ENCODE measurements at regions not wholly inside any gene's neighbourhood (a gene's known extent, or its start where the extent isn't known, plus 50 kb on each side); places are given as distances from the start of the nearest gene placed in this dataset.

DNA sequence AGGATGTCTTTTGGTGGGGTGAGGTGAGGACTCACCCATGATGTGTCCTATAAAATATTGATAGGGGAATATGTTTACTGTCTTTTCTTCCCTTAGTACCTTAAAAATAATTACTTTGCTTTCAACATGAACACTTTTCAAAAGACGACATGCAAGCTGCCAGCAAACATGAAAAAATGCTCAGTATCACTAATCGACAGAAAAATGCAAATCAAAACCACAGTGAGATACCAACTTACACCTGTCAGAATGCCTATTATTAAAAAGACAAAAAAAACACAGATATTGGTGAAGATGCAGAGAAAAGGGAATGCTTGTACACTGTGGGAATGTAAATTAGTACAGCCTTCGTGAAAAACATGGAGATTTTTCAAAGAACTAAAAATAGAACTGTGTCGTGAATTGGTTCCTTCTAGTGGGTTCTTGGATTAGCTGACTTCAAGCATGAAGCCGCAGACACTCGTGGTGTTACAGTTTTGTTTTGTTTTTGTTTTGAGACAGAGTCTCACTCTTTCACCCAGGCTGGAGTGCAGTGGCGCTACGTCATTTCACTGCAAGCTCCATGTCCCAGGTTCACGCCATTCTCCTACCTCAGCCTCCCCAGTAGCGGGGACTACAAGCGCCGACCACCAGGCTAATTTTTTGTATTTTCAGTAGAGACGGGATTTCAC is 160.9 kb downstream of the FGF9 start:
- Mint-ChIP-seq H3K4me1 (ENCODE audit: low read depth) (no peaks in the 10 kb centered on the region), H3K4me3 (no peak overlapping the region), H3K9me3 (no peaks in the 10 kb centered on the region), H3K27me3 (ENCODE audit: low read depth) (no peaks in the 10 kb centered on the region), H3K27ac (no peak overlapping the region), H3K36me3 (ENCODE audit: low read depth) (no peaks in the 10 kb centered on the region)

DNA sequence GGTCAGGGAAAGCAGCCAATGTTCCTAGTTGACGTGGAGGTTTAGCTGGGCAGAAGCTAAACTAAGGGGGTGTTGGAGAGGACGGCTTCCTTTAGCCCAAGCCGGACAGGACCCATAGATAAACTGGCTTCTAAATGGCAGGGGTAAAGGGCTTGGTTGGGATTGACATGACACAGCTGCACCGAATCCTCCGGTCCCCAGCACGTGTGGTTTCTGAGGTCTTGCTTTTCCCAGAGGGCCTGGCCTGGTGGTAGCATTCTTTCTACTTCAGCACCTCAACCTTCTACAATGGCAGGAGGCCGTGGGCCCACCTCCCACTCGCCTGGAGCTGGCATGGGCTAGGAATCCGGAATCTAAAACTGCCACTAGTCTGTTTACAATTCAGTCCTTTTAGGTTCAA is 163.0 kb downstream of the FGF9 start:
- Mint-ChIP-seq H3K27me3 (ENCODE audit: low read depth) (no peaks in the 10 kb centered on the region), H3K36me3 (ENCODE audit: low read depth) (no peaks in the 10 kb centered on the region), H3K9me3 (no peaks in the 10 kb centered on the region), H3K4me1 (ENCODE audit: low read depth) (no peaks in the 10 kb centered on the region), H3K4me3 (no peak overlapping the region), H3K27ac (no peak overlapping the region)

DNA sequence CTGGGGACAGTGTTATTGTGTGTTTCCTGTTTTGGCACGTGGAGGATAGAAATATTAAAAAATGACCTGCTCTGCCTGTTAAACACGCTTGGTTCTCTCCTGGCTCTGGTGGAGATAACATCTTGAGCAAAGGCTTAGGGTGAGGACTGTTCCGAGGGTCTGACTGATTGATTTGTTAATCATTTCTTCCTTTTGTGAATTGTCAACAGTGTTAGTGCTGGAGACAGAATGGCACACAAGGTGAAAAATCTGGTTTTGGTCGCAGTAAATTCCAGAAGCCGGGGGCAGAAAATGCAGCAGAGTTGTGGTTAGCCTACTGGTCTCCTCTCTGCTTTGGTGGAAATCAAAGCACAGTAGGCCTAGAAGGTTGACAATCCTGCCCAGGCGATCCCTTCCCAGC is 163.6 kb downstream of the FGF9 start:
- H3K9me3 Mint-ChIP-seq, result no peaks in the 10 kb centered on the region
- H3K4me1 Mint-ChIP-seq (ENCODE audit: low read depth), result no peaks in the 10 kb centered on the region
- no peaks in the 10 kb centered on the region for H3K36me3 Mint-ChIP-seq (ENCODE audit: low read depth)
- H3K4me3 Mint-ChIP-seq, result no peak overlapping the region
- H3K27ac Mint-ChIP-seq, result no peak overlapping the region
- no peaks in the 10 kb centered on the region for H3K27me3 Mint-ChIP-seq (ENCODE audit: low read depth)

DNA sequence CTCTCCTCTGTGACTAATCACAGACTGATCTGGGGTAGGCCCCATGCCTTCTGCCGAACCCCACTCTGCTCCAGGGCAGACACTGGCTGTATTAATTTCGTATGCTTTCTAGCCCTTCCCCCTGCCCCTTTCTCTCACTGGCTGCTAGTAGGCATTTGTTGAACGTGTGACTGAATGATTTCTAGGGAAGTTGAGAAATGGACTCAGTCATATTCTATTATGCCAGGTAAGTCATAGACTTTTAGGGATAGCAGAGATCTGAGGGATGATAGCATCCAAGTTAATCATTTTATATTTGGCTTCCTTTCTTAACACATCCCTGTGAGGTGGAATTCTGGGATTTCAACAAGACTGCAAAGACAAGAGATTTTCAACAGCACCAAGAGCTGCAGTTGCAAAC is 166.4 kb downstream of the FGF9 start:
- H3K4me3 Mint-ChIP-seq, result no peak overlapping the region
- H3K27ac Mint-ChIP-seq, result no peak overlapping the region
- no peaks in the 10 kb centered on the region for H3K4me1 Mint-ChIP-seq (ENCODE audit: low read depth)
- H3K9me3 Mint-ChIP-seq, result no peaks in the 10 kb centered on the region
- H3K27me3 Mint-ChIP-seq (ENCODE audit: low read depth), result no peaks in the 10 kb centered on the region
- H3K36me3 Mint-ChIP-seq (ENCODE audit: low read depth), result no peaks in the 10 kb centered on the region

DNA sequence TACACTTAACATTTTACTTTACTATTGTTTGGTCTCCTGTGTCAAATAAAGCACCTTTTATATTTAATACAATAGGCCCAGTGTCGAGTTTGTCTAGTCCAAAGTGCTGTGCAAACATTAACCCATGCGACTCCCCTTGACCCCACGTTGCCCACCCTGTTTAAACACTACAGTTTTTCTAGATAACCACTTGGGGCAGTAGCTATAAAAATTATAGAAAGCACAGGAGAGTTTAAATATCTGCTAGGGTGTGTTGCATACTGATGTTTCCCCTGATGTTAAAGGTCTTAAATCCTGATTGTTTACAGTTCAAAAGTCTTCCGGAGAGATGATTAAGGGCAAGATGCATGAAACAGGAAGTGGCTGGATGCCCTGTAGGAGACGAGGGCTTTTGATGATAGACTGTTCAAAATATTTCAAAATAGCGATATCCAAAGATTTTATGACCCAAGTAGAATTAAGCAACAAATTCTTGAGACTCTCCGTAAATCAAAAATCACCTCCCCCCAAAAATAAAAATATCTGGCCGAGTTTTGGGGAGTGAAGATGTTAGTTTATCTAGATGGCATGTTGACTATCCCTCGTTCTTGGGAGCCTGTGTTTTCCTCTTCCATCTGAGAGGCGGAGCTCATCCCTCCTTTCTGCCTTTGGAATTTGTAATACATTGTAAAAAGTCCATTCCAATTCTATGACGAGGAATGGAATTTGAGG is 167.1 kb downstream of the FGF9 start:
- Mint-ChIP-seq H3K27me3 (ENCODE audit: low read depth) (no peaks in the 10 kb centered on the region), H3K27ac (no peak overlapping the region), H3K36me3 (ENCODE audit: low read depth) (no peaks in the 10 kb centered on the region), H3K9me3 (no peaks in the 10 kb centered on the region), H3K4me3 (no peak overlapping the region), H3K4me1 (ENCODE audit: low read depth) (no peaks in the 10 kb centered on the region)

DNA sequence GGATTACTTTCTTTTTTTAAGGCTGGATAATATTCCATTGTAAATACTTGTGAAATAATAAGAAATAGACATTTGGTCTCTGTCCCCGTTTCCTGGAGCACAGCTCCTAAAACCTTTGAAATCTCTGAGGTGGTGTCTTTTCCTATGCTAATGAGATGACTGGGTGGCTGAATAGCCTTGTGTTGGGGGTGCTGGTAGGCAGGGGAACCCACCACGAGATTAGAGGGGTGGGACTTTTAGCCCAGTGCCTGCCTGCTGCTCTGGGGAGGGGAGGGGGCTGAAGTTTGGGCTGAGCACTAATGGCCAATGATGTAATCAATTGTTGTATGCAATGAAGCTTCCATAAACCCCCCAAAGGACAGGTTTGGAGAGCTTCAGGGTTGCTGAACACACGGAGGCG is 175.7 kb downstream of the FGF9 start:
- no peaks in the 10 kb centered on the region for H3K4me1 Mint-ChIP-seq (ENCODE audit: low read depth)
- H3K4me3 Mint-ChIP-seq, result no peak overlapping the region
- no peaks in the 10 kb centered on the region for H3K36me3 Mint-ChIP-seq (ENCODE audit: low read depth)
- H3K27ac Mint-ChIP-seq, result no peak overlapping the region
- H3K9me3 Mint-ChIP-seq, result no peaks in the 10 kb centered on the region
- no peaks in the 10 kb centered on the region for H3K27me3 Mint-ChIP-seq (ENCODE audit: low read depth)

DNA sequence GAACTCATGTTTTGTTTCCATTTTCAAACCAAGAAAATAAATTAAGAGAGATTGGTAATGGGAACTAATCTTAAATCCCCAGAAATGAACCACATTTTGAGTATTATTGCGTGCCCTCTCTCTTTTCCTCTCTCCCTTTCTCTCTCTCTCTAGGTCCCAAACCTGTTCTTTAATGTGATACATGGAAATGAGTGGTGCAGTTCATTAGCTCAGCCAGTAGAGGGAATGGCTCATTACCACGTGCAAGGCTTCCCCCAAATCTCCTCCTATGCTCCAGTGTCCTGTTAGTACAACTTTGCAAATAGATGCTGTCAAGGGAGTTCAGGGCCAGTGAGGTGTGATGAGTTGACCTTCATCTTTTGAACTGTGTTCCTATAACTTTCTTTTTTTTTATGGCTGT is 178.4 kb downstream of the FGF9 start:
- Mint-ChIP-seq H3K4me1 (ENCODE audit: low read depth) (no peaks in the 10 kb centered on the region), H3K27ac (no peak overlapping the region), H3K27me3 (ENCODE audit: low read depth) (no peaks in the 10 kb centered on the region), H3K9me3 (no peaks in the 10 kb centered on the region), H3K4me3 (no peak overlapping the region), H3K36me3 (ENCODE audit: low read depth) (no peaks in the 10 kb centered on the region)

DNA sequence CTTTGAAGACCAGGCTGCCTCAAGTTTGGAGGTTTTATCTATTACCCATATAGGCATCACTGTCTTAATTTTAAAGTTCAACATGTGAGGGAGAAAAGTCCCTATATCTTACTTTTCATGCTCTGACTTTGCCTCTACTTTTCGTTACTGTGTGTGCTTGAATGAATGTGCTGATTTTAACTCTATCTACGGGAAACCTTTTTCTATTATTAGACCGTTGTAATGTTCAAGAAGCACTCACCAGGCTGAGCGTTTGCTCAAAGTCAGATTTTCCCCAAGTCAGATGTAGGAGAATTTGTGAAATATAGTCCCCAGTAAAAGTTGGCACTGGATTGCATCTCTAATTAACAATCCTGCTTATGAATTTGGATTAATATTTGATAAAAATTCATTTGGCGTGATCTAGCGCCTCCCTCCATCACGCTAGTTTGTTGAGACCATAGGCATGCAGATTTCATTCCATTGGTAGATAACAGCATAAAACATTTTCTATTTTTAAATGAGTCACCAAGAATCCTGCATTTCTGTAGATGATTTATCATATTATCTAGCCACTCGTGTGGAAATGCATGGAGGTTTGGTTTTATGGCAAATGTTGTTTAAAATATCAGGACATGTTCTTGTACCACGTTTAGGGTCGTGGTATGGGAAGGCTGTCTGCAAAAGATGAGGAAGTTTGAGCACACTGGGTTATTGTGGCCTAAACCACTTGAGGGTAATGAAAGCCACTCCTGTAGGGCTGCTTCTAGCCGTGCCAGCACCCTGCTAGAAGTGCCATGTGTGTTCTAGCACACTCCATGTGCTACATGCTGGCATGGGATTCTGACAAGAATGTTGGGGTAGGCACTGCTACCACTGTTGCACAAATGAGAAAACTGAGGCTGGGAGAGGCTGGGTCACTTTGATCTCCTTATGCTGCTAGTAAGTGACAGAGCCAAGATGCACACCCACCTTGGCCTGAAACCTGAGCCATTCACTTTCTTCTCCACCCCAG is 179.4 kb downstream of the FGF9 start:
- no peaks in the 10 kb centered on the region for H3K9me3 Mint-ChIP-seq
- H3K4me1 Mint-ChIP-seq (ENCODE audit: low read depth), result no peaks in the 10 kb centered on the region
- H3K27ac Mint-ChIP-seq, result no peak overlapping the region
- H3K27me3 Mint-ChIP-seq (ENCODE audit: low read depth), result no peaks in the 10 kb centered on the region
- no peak overlapping the region for H3K4me3 Mint-ChIP-seq
- no peaks in the 10 kb centered on the region for H3K36me3 Mint-ChIP-seq (ENCODE audit: low read depth)

DNA sequence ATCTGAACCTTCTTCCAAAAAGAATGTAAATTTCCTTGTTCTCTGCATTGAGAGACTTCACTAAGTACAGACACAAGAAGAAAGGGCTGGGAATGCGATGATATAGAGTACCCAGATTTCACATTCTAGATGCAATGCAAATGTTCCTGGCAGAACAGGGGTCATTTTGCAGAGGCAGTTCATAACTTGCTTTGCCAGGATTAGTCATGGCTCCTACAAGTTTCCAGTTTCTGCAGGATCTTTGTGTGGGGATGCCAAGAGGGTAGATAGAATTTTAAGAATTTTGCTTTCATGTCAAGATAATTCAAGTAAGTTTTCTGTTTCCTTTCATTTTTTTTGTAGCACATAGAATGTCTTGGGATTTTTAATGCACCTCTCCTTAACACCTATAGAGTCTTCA is 181.2 kb downstream of the FGF9 start:
- Mint-ChIP-seq H3K27ac (no peak overlapping the region), H3K27me3 (ENCODE audit: low read depth) (no peaks in the 10 kb centered on the region), H3K4me1 (ENCODE audit: low read depth) (no peaks in the 10 kb centered on the region), H3K36me3 (ENCODE audit: low read depth) (no peaks in the 10 kb centered on the region), H3K4me3 (no peak overlapping the region), H3K9me3 (no peaks in the 10 kb centered on the region)

DNA sequence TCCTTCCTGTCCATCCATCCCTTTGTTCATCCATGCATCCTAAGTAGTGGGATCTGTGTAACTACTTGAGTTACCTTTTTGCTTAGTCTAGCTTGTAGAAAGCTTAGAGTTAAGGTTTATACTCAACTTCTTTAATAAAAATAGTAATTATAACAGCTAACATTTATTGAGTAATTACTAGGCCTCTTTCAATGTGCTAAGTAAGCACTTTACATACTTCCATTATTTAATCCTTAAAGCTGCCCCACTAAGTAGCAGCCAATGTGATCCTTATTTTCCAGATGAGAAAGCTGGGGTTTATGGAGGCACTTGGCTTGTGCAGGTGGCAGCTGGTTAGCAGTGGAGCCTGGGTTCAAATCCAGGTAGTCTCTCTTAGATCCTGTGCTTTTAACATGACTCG is 182.9 kb downstream of the FGF9 start:
- Mint-ChIP-seq H3K4me3 (no peak overlapping the region), H3K27ac (no peak overlapping the region), H3K9me3 (no peaks in the 10 kb centered on the region), H3K4me1 (ENCODE audit: low read depth) (no peaks in the 10 kb centered on the region), H3K27me3 (ENCODE audit: low read depth) (no peaks in the 10 kb centered on the region), H3K36me3 (ENCODE audit: low read depth) (no peaks in the 10 kb centered on the region)

DNA sequence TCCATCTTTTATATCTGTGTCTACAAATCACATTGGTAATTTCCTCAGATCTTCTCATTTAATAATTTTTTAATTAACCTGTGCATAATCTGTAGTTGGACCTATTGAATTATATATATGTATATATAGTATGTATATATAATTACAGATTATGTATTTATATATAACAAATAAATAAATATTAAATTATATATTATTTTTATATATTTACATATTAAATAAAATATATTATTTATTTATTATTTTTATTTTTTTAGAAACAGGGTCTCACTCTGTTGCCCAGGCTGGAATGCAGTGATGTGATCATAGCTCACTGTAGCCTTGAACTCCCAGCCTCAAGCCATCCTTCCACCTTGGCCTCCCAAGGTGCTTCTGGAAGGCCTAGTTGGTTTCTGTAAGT is 197.9 kb downstream of the FGF9 start:
- Mint-ChIP-seq H3K9me3 (peaks cover 7% of the 10 kb centered on the region), H3K27me3 (ENCODE audit: low read depth) (peaks cover 4% of the 10 kb centered on the region), H3K4me3 (no peak overlapping the region), H3K4me1 (ENCODE audit: low read depth) (no peaks in the 10 kb centered on the region), H3K27ac (no peak overlapping the region), H3K36me3 (ENCODE audit: low read depth) (no peaks in the 10 kb centered on the region)

DNA sequence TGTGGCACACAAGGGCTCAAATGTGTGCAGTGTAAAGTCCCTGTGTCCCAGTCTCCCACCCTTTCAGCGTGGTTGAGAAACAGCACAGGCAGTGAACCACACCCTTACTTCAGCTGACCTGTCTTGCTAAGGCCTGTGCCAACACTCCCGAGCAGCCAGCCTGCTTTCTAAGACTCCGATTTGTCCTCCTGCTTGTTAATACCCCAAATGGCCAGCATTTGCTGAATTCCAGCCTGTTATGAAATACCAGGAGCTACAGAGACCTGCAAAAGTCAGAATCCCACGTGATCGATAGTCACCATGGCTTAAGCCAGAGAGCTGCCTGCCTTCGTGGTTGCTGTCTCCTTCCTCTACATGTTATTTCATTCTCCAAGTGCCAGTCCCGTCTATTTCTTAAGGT is 200.5 kb downstream of the FGF9 start:
- Mint-ChIP-seq H3K27ac (no peak overlapping the region), H3K27me3 (ENCODE audit: low read depth) (no peaks in the 10 kb centered on the region), H3K36me3 (ENCODE audit: low read depth) (no peaks in the 10 kb centered on the region), H3K9me3 (no peaks in the 10 kb centered on the region), H3K4me1 (ENCODE audit: low read depth) (no peaks in the 10 kb centered on the region), H3K4me3 (no peak overlapping the region)

DNA sequence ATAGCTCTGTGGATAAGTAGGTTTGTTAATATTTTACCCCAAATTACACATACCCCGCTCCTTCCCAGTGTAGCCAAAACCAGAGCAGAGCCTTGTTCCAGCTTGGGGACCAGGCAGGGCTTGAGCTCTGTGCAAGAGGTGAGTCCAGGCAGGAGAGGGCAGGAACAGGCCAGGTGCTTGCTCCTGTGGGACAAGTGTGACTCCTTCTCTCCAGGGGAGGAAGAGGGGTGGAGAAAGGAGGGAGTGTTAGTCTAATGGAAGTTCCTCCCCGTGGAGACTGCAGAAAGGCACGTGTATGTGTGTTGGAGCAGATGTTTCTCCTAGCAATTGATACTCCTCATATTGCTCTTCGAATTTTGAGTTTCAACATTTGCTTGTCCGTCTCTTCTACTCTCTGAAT is 201.0 kb downstream of the FGF9 start:
- no peaks in the 10 kb centered on the region for H3K27me3 Mint-ChIP-seq (ENCODE audit: low read depth)
- H3K4me1 Mint-ChIP-seq (ENCODE audit: low read depth), result no peaks in the 10 kb centered on the region
- no peak overlapping the region for H3K27ac Mint-ChIP-seq
- H3K36me3 Mint-ChIP-seq (ENCODE audit: low read depth), result no peaks in the 10 kb centered on the region
- no peak overlapping the region for H3K4me3 Mint-ChIP-seq
- no peaks in the 10 kb centered on the region for H3K9me3 Mint-ChIP-seq

DNA sequence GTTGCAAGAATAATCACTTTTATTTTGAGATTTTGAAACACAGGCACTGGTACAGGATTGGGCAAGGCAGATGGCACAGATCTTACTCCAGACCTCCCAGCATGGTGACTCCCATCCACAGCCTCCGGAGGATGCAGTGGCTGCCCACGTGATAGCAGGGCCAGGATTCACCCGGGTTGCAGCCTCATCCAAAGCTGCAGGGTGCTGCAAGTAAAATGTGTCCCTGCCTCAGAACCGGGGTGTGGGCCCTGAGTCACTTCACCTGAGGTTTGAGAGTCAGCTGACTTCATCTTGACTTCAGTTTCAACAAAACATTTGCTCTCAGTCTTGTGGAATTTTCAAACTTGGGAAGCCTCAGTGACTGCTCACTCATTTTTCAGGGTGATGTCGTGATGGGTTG is 201.9 kb downstream of the FGF9 start:
- no peaks in the 10 kb centered on the region for H3K9me3 Mint-ChIP-seq
- H3K36me3 Mint-ChIP-seq (ENCODE audit: low read depth), result no peaks in the 10 kb centered on the region
- H3K27ac Mint-ChIP-seq, result no peak overlapping the region
- no peaks in the 10 kb centered on the region for H3K27me3 Mint-ChIP-seq (ENCODE audit: low read depth)
- no peaks in the 10 kb centered on the region for H3K4me1 Mint-ChIP-seq (ENCODE audit: low read depth)
- H3K4me3 Mint-ChIP-seq, result no peak overlapping the region

DNA sequence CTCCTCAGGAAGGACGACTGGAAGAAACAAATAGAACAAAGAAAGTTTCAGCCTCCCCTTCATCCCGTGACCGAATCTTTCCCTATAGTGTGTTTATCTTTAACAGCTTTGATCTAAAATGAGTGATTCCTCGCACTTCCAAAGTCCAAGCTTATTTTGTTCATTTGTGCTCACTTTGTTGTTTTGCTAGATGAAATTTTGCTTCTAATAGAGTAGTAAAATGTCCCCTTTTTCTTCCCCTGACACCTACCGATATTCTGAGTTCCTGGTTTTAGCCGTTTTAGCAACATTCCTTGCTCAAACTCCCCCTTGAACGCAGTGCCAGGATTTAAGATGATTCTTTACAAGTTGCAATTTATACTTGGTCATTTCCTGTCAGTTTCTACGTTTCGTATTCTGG is 204.2 kb downstream of the FGF9 start:
- Mint-ChIP-seq H3K27me3 (ENCODE audit: low read depth) (no peaks in the 10 kb centered on the region), H3K27ac (no peak overlapping the region), H3K36me3 (ENCODE audit: low read depth) (no peaks in the 10 kb centered on the region), H3K9me3 (no peaks in the 10 kb centered on the region), H3K4me1 (ENCODE audit: low read depth) (no peaks in the 10 kb centered on the region), H3K4me3 (no peak overlapping the region)
